ENCODE measurements at regions not wholly inside any gene's neighbourhood (a gene's known extent, or its start where the extent isn't known, plus 50 kb on each side); places are given as distances from the start of the nearest gene placed in this dataset.

GRCh38 chr12:38118632-38119031, 197.9 kb upstream of the ALG10B start:
- TF ChIP-seq CTCF (IDR thresholded peaks at IDR 0.05) (no peak), POLR2A (IDR thresholded peaks at IDR 0.05) (no peak)

Measured in tibial nerve (tissue), 3 donors.